Common myeloid progenitor, CD34-positive (primary cell): ENCODE measurements at regions not wholly inside any gene's neighbourhood (a gene's known extent, or its start where the extent isn't known, plus 50 kb on each side); places are given as distances from the start of the nearest gene placed in this dataset.

Experiments
- CTCF ChIA-PET: fragments of 350-600 bp; sonication (Branson Sonifier 250); formaldehyde crosslinking; loops from one replicate; lab custom pipeline; 2021; ENCODE audit warnings: antibody characterized with exemption; lab: Charles Lee
- POLR2A ChIA-PET: fragments of 350-600 bp; sonication (Branson Sonifier 250); formaldehyde crosslinking; loops from one replicate; lab custom pipeline; 2021; ENCODE audit warnings: antibody characterized with exemption; lab: Charles Lee
- DNase-seq, 3 donors: peaks; one replicate each; pipeline versions ENCODE4 v3.0.0 to v3.0.0-alpha.2; 2013
- H3K27ac ChIP-seq, 2 experiments: 1 replicate in 1 of 2; 2 replicates in 1 of 2; pipeline ENCODE4 v1.7.0; 2013; ENCODE audit warnings: inconsistent platforms in 2 of 2, low read length in 2 of 2, mild to moderate bottlenecking in 2 of 2, low read depth in 1 of 2, moderate library complexity in 1 of 2; ENCODE audit not compliant: severe bottlenecking in 2 of 2, insufficient read depth in 1 of 2, poor library complexity in 1 of 2
- H3K27me3 ChIP-seq, 5 experiments: replicated peaks in 2 of 5; 1 replicate in 3 of 5; 2 replicates in 2 of 5; pipeline versions ENCODE4 v1.6.1 to v1.7.0; 2013; ENCODE audit warnings: low read length in 4 of 5, mild to moderate bottlenecking in 2 of 5, moderate library complexity in 2 of 5, inconsistent platforms in 1 of 5; ENCODE audit not compliant: insufficient read depth in 5 of 5, control insufficient read depth in 4 of 5
- H3K36me3 ChIP-seq, 4 experiments: 1 replicate in 2 of 4; 2 replicates in 2 of 4; pipeline versions ENCODE4 v1.6.1 to v1.7.0; 2013; ENCODE audit warnings: low read length in 3 of 4, control low read depth in 1 of 4, mild to moderate bottlenecking in 1 of 4; ENCODE audit not compliant: control insufficient read depth in 4 of 4, insufficient read depth in 4 of 4
- H3K4me1 ChIP-seq, 4 experiments: 1 replicate in 3 of 4; 2 replicates in 1 of 4; pipeline versions ENCODE4 v1.6.1 to v1.7.1; 2013; ENCODE audit warnings: low read length in 3 of 4, mild to moderate bottlenecking in 3 of 4, control low read depth in 1 of 4, inconsistent platforms in 1 of 4, moderate library complexity in 1 of 4; ENCODE audit not compliant: control insufficient read depth in 4 of 4, insufficient read depth in 4 of 4; ENCODE audit errors: control extremely low read depth in 1 of 4
- H3K4me3 ChIP-seq, 7 experiments: 1 replicate in 4 of 7; 2 replicates in 3 of 7; pipeline versions ENCODE4 v1.5.1 to v1.7.0; 2013; ENCODE audit warnings: mild to moderate bottlenecking in 7 of 7, low read length in 6 of 7, moderate library complexity in 6 of 7, inconsistent platforms in 2 of 7, low read depth in 2 of 7, control low read depth in 1 of 7; ENCODE audit not compliant: insufficient read depth in 4 of 7, control insufficient read depth in 1 of 7; ENCODE audit errors: extremely low read depth in 1 of 7
- H3K9me3 ChIP-seq, 5 experiments: 1 replicate in 4 of 5; 2 replicates in 1 of 5; pipeline versions ENCODE4 v1.6.1 to v1.7.1; 2013; ENCODE audit warnings: low read length in 4 of 5, mild to moderate bottlenecking in 2 of 5, inconsistent platforms in 1 of 5, low read depth in 1 of 5, moderate library complexity in 1 of 5; ENCODE audit not compliant: control insufficient read depth in 4 of 5, insufficient read depth in 2 of 5; ENCODE audit errors: control extremely low read depth in 1 of 5
- WGBS: methylation state at CpG from one replicate; pipeline ENCODE4 v1.1.5; 2013; ENCODE audit not compliant: insufficient coverage; 5-methylcytosine and 5-hydroxymethylcytosine counted together

GRCh38 chr4:181646864-181647263 is 596.3 kb upstream of the TENM3 start:
- Histone ChIP-seq H3K36me3 (no peaks in the 10 kb centered on the region), H3K27ac (no peak overlapping the region), H3K4me3 (no peak overlapping the region), H3K4me1 (no peaks in the 10 kb centered on the region), H3K9me3 (no peaks in the 10 kb centered on the region), H3K27me3 (peaks cover 0 to 3% (median 0%) of the 10 kb centered on the region in 5 experiments)
- ChIA-PET CTCF (no interaction called here), POLR2A (no interaction called here)
- WGBS, result 100% methylated on average over 1 of the region's 6 CpGs
- no peak for DNase-seq

- no peak for DNase-seq
- POLR2A ChIA-PET, result no interaction called here
- no peaks in the 10 kb centered on the region for H3K9me3 ChIP-seq
- CTCF ChIA-PET, result no interaction called here
- no peak overlapping the region for H3K27ac ChIP-seq
- no peaks in the 10 kb centered on the region for H3K4me1 ChIP-seq
- peaks cover 0 to 3% (median 0%) of the 10 kb centered on the region in 5 experiments for H3K27me3 ChIP-seq
- 80% methylated on average over 18 of the region's 19 CpGs for WGBS
- H3K4me3 ChIP-seq, result no peak overlapping the region
- no peaks in the 10 kb centered on the region for H3K36me3 ChIP-seq
These were observed 595.6 kb upstream of the TENM3 start for GRCh38 chr4:181647396-181648147.

- H3K27ac ChIP-seq, result no peak overlapping the region
- H3K27me3 ChIP-seq, result peaks cover 0 to 3% (median 0%) of the 10 kb centered on the region in 5 experiments
- H3K9me3 ChIP-seq, result no peaks in the 10 kb centered on the region
- no peaks in the 10 kb centered on the region for H3K4me1 ChIP-seq
- 56% methylated on average over 4 of the region's 4 CpGs for WGBS
- ChIA-PET CTCF (no interaction called here), POLR2A (no interaction called here)
- no peaks in the 10 kb centered on the region for H3K36me3 ChIP-seq
- DNase-seq, result no peak
- H3K4me3 ChIP-seq, result no peak overlapping the region
These were observed 593.0 kb upstream of the TENM3 start for GRCh38 chr4:181650033-181650825.

GRCh38 chr4:181656748-181657147 is 586.5 kb upstream of the TENM3 start:
- 98% methylated on average over 5 of the region's 5 CpGs for WGBS
- Histone ChIP-seq H3K4me1 (no peaks in the 10 kb centered on the region), H3K27me3 (no peaks in the 10 kb centered on the region), H3K27ac (no peak overlapping the region), H3K4me3 (no peak overlapping the region), H3K36me3 (no peaks in the 10 kb centered on the region), H3K9me3 (no peaks in the 10 kb centered on the region)
- CTCF ChIA-PET, result interaction anchor here (0.6 to 1.1 kb wide), 2 partner anchors 9 to 77 kb away, joined by 3 read pairs; no protein-coding TSS in a partner anchor
- no peak for DNase-seq
- POLR2A ChIA-PET, result no interaction called here

GRCh38 chr4:181659202-181659601 is 584.0 kb upstream of the TENM3 start:
- H3K36me3 ChIP-seq, result no peaks in the 10 kb centered on the region
- H3K4me3 ChIP-seq, result no peak overlapping the region
- no peaks in the 10 kb centered on the region for H3K9me3 ChIP-seq
- 71% methylated on average over 1 of the region's 3 CpGs for WGBS
- H3K27me3 ChIP-seq, result no peaks in the 10 kb centered on the region
- POLR2A ChIA-PET, result no interaction called here
- no peaks in the 10 kb centered on the region for H3K4me1 ChIP-seq
- CTCF ChIA-PET, result no interaction called here
- DNase-seq, result no peak
- H3K27ac ChIP-seq, result no peak overlapping the region

- POLR2A ChIA-PET, result no interaction called here
- no peaks in the 10 kb centered on the region for H3K27me3 ChIP-seq
- no CpG with 5 or more reads among the region's 6 CpGs for WGBS
- H3K36me3 ChIP-seq, result no peaks in the 10 kb centered on the region
- H3K9me3 ChIP-seq, result no peaks in the 10 kb centered on the region
- H3K4me1 ChIP-seq, result no peaks in the 10 kb centered on the region
- H3K4me3 ChIP-seq, result no peak overlapping the region
- DNase-seq, result no peak
- no peak overlapping the region for H3K27ac ChIP-seq
- CTCF ChIA-PET, result no interaction called here
These were observed 583.3 kb upstream of the TENM3 start for GRCh38 chr4:181659876-181660275.

GRCh38 chr4:181661090-181661489 is 582.1 kb upstream of the TENM3 start:
- no peak for DNase-seq
- POLR2A ChIA-PET, result no interaction called here
- H3K27ac ChIP-seq, result no peak overlapping the region
- CTCF ChIA-PET, result no interaction called here
- no peaks in the 10 kb centered on the region for H3K4me1 ChIP-seq
- H3K9me3 ChIP-seq, result no peaks in the 10 kb centered on the region
- H3K27me3 ChIP-seq, result no peaks in the 10 kb centered on the region
- WGBS, result 100% methylated on average over 3 of the region's 4 CpGs
- no peaks in the 10 kb centered on the region for H3K36me3 ChIP-seq
- H3K4me3 ChIP-seq, result no peak overlapping the region
